ENCODE measurements at regions not wholly inside any gene's neighbourhood (a gene's known extent, or its start where the extent isn't known, plus 50 kb on each side); places are given as distances from the start of the nearest gene placed in this dataset.

DNA sequence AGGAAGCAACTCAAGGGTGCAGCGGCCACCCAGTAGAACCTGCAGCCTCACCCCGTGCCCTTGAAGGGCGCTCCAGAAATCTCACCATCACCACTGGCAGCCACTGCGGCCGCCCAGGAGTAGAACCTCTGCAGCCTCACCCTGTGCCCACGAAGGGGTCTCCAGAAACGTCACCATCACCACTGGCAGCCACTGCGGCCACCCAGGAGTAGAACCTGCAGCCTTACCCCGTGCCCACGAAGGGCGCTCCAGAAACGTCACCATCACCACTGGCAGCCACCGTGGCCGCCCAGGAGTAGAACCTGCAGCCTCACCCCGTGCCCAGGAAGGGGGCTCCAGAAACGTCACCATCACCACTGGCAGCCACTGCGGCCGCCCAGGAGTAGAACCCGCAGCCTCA, 336.0 kb downstream of the TEX29 start:
- Histone ChIP-seq H3K27me3 (peaks cover 0 to 9% (median 6%) of the 10 kb centered on the region in 3 donors), H3K9me3 (no peaks in the 10 kb centered on the region), H3K27ac (no peak overlapping the region), H3K4me3 (no peak overlapping the region), H3K36me3 (no peaks in the 10 kb centered on the region), H3K4me1 (no peaks in the 10 kb centered on the region)
- TF ChIP-seq CTCF (IDR thresholded peaks at IDR 0.05 in 4 of 5, conservative IDR thresholded peaks at IDR 0.05 in 1 of 5): no peak
- TF ChIP-seq POLR2A (IDR thresholded peaks at IDR 0.05): no peak
- in situ Hi-C loops (cut with MboI; ENCODE audit: low sequenced_read_pairs in 4 of 4): no loop called here
- ATAC-seq (no peak), DNase-seq (no peak)
- intact Hi-C loops (cut with DNase I; ENCODE audit: low total_unique reads): no loop called here

- intact Hi-C loops (cut with DNase I; ENCODE audit: low total_unique reads): no loop called here
- H3K4me3 ChIP-seq: no peak overlapping the region
- no peaks in the 10 kb centered on the region for H3K36me3 ChIP-seq
- no peaks in the 10 kb centered on the region for H3K9me3 ChIP-seq
- TF ChIP-seq POLR2A (IDR thresholded peaks at IDR 0.05): no peak
- TF ChIP-seq CTCF (IDR thresholded peaks at IDR 0.05 in 4 of 5, conservative IDR thresholded peaks at IDR 0.05 in 1 of 5): no peak
- no peaks in the 10 kb centered on the region for H3K4me1 ChIP-seq
- in situ Hi-C loops (cut with MboI; ENCODE audit: low sequenced_read_pairs in 4 of 4): no loop called here
- no peak overlapping the region for H3K27ac ChIP-seq
- H3K27me3 ChIP-seq: peaks cover 0 to 6% (median 5%) of the 10 kb centered on the region in 3 donors
- no peak for ATAC-seq
- no peak for DNase-seq
Measured at GRCh38 chr13:111657013-111657412, 336.6 kb downstream of the TEX29 start.

- Histone ChIP-seq H3K4me3 (no peak overlapping the region), H3K9me3 (no peaks in the 10 kb centered on the region), H3K4me1 (no peaks in the 10 kb centered on the region), H3K27me3 (peaks cover 0 to 6% (median 4%) of the 10 kb centered on the region in 3 donors), H3K27ac (no peak overlapping the region), H3K36me3 (no peaks in the 10 kb centered on the region)
- in situ Hi-C loops (cut with MboI; ENCODE audit: low sequenced_read_pairs in 4 of 4): no loop called here
- TF ChIP-seq CTCF (IDR thresholded peaks at IDR 0.05 in 4 of 5, conservative IDR thresholded peaks at IDR 0.05 in 1 of 5) (no peak), POLR2A (IDR thresholded peaks at IDR 0.05) (no peak)
- DNase-seq (no peak), ATAC-seq (no peak)
- intact Hi-C loops (cut with DNase I; ENCODE audit: low total_unique reads): no loop called here
Measured at GRCh38 chr13:111658145-111659100, 338.0 kb downstream of the TEX29 start.

DNA sequence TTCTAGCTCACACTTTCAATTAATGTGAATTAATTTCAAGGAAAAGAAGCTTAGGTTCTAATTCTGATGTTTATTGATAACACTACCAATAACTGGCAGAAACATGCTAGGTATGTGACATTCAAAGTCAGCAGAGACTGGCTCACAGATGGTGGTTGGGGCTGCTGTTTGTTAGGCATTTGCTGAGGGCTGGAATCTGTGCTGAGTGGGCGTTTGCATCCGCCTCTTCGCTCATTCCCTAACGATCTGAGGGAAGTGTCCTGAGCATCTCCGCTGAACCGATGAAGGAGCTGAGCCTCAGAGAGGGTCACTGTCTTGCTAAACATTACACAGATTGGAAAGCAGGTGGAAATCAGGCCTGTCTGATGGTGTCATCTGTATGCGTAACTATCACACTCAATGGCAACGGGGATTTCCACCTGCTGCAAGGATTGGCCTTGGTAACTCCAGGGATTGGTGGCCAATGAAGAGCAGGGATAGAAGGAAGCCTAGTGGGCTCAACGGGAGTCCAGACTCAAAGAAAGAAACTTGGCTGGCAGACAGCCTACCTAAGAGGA, 338.9 kb downstream of the TEX29 start:
- H3K9me3 ChIP-seq: no peaks in the 10 kb centered on the region
- TF ChIP-seq CTCF (IDR thresholded peaks at IDR 0.05 in 4 of 5, conservative IDR thresholded peaks at IDR 0.05 in 1 of 5) (no peak), POLR2A (IDR thresholded peaks at IDR 0.05) (no peak)

More for the DNA sequence above, 338.9 kb downstream of the TEX29 start:
- no peaks in the 10 kb centered on the region for H3K36me3 ChIP-seq
- DNase-seq (no peak), ATAC-seq (no peak)
- H3K4me3 ChIP-seq: no peak overlapping the region
- H3K27ac ChIP-seq: no peak overlapping the region
- in situ Hi-C loops (cut with MboI; ENCODE audit: low sequenced_read_pairs in 4 of 4): no loop called here
- H3K27me3 ChIP-seq: peaks cover 0 to 4% (median 4%) of the 10 kb centered on the region in 3 donors
- no peaks in the 10 kb centered on the region for H3K4me1 ChIP-seq
- intact Hi-C loops (cut with DNase I; ENCODE audit: low total_unique reads): no loop called here
